Kidney tubule cell (primary cell): ENCODE measurements at regions not wholly inside any gene's neighbourhood (a gene's known extent, or its start where the extent isn't known, plus 50 kb on each side); places are given as distances from the start of the nearest gene placed in this dataset.
A peak's percentile ranks its signal among the peaks of the same experiment; 100 is the strongest.

Experiments used
- DNase-seq: peaks from one replicate; pipeline ENCODE4 v3.0.0-alpha.2; 2018; ENCODE audit warnings: low spot score

DNA sequence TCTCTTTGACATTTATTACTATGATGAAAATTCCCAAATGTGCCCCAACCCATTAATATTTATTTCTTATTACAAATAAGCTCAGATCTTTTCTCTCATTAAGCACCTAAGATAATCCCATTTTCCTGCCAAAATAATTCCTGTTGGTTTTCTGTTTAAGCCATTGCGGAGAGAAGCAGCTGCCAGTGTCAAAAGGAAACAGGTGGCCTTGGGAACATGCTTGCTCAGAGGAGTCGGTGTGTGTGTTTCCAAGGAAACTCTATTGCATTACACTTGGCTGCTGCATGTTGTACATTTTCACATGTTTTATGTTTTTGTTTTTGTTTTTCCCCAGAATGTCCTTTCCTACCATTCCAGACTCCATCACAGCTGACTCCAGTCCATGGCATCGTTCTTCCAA lies 56.4 kb downstream of the CD24 start:
- DNase-seq: no peak

DNA sequence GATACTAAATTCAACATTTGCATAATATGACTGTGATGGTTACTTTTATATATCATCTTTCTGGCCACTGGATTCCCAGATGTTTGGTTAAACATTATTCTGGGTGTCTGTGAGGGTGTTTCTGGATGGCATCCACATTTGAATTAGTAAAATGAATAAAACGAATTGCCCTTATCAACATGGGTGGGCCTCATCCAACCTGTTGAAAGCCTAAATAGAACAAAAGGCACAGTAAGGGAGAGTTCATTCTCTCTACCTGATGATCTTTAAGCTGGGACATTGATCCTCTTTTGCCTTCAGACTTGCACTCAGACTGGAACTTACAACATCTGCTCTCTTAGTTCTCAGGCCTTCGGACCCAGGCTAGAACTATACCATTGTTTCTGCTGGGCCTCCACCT lies 57.6 kb downstream of the CD24 start:
- DNase-seq: no peak

DNA sequence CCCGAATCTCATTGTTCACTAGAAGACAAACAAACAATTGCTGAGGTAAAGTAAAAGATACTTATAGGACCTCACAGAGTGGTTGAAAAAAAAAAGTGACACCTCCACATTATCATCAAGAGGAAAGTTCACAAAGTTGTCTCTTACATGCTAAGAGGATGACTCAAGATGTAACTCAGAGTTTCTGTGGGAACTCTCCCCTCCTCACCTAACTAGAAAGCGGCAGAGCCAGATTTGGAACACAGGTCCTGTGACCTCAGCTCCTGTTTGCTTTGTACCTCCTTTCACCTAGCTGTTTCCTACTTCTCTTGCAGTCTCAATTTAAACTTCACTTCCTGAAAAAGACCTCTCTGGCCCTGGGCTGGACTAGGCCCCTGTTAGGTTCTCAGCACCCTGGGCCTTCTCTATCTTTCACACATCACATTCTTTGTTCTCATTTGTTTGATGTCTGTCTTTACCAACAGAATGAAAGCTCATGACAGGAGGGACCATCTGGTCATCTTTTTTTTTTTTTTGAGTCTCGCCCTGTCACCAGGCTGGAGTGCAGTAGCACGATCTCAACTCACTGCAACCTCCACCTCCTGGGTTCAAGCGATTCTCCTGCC lies 60.8 kb downstream of the CD24 start:
- DNase-seq: peak; percentile 92

DNA sequence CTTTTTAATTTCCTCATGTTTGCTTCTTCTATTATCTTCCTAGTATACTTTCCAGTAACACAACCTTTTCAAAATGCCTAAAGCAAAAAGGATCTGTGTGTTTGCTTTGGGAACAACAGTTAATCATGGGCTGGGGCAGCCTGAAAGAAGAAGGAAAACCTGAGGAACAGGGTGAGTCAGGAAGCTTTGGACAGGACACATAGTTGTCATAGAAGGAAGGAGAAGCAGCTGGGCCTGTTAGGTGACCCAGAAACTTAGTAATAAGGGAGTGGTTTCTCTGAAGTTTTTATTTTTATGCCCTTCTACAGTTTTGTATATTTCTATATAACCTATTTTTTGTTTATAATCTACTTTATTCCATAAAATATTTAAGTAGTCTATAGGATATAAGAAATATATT lies 61.4 kb downstream of the CD24 start:
- peak; percentile 82 for DNase-seq

DNA sequence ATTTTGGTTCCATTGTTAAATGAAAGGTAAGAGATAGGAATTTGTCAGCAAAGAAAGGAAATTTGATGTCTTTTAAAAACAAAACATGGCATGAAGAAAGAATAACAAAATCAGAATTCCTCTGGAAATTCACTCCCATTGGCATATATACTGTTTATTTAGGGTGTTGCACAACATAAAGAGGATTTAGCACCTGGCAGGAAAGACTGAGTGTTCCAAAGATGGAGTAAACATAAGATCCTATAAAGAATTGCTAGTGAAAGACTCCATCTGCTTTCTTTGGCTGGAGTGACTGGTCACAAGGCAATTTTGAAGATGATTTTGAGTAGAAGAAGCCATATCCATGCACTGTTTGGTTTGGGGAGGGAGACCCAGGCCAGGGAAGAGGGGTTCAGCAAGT lies 62.4 kb downstream of the CD24 start:
- no peak for DNase-seq

DNA sequence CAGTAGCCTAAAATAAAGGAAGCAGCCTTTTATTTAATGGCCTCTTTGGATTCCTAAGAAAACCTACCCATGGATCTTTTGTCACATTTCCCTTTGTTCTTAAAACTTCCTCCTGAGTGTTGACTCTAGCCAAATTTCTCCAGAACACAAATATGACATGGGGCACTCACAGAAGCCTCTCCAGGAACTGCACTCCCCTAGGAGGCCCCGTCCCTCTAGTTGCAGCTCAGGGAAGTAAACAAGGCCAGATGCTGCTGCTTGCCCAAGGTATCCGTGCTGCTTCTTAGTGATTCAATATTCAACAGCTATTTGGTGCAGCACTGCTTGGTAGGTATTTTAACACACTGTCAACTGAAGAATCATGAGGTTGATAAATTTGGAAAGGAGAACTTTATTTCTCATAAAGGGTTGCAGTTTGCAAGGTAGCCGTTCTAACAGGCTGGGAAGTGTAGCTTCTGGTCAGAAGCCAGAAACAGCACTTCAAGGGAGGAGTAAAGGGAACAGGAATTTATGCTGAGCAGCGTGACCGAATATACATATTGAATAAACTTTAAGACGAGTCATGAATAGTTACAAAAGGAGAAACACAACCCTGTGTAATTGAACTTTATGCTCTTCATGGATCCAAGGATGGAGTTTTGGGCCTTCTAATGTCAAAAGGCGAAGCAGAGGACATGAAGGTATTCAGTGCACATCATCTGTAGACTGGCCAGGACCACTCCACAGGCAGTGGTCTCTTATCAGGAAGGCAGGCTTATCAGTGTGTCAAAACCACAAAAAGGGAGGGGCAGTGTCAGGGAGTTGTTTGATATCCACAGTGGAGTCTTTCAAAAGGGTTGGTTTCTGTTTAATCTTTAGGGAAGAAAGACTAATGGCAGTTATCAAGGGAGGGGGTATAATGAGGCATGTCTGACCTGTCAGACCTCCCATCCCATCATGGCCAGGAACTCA lies 63.3 kb downstream of the CD24 start:
- DNase-seq: peak; percentile 18

DNA sequence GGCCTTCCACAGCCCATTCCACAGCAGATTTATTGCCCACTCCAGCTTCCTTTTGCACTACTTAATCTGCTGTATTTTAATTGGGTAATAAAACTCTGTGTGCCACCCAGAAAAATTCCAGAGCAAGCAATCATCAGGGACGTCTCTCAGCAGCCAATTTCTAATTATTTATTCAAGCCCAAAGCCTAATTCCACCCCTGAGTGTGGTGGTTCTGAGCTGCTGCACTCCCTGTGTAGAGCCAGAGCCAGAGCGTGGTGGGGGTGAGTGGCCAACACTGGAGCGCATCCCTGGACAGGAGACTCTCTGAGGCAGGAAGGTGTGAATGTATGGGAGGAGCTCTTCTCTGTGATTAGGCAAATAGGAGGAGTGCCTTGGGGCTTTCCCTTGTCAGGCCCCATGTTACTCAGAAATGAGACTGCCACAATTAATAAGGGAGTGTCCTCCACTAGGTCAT lies 66.1 kb downstream of the CD24 start:
- DNase-seq: peak; percentile 93

DNA sequence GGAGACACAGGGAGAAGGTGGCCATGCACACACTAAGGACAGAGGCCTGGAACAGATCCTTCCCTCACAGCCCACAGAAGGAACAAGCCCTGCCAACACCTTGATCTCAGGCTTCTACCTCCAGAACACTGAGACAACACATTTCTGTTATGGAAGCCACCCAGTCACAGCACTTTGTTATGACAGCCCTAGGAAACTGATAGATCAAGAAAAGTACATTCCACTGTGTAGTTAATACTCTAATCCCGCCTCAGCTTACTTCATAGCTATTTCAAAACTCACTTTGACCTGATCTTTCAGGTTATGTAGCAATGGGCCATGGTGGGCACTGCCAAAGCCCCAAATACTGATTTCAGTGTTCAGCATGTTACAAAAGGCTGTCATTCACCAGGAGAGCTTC lies 66.8 kb downstream of the CD24 start:
- no peak for DNase-seq

DNA sequence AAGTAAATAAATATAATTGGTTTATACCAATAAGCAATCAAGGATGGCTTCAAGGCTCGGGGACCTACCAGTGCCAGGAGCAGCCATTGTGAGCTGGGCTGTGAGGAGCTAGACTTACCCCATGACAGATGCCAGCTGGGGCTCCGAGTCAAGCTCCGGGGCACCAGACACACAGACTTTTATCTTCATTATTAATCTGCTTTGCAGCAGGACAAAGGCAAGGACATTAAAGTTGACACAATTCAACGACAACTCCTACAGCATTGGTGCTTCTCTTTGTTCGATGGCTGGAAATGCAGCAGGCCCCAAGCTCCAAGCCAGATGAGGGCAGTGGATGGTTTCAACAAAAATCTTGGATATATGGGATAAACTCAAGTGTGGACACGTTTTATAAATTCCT lies 68.3 kb downstream of the CD24 start:
- no peak for DNase-seq

DNA sequence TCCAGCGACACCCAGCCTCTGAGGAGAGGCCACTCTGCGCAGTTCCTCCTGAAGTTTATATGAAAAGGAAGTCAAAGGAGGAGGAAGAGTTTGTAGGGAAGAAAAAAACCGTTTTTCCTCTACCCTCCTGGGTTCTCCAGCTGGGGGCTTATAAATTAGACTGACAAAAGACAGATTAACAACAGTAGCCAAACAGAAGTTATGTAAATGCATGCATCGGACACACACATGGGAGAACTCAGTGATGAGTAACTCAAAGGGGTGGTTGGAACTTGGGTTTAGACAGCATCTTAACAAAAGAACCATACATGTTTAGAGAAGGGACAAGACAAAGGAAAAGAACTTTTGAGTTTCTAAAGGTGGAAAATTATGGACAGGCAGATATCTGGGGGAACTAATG lies 71.2 kb downstream of the CD24 start:
- no peak for DNase-seq

DNA sequence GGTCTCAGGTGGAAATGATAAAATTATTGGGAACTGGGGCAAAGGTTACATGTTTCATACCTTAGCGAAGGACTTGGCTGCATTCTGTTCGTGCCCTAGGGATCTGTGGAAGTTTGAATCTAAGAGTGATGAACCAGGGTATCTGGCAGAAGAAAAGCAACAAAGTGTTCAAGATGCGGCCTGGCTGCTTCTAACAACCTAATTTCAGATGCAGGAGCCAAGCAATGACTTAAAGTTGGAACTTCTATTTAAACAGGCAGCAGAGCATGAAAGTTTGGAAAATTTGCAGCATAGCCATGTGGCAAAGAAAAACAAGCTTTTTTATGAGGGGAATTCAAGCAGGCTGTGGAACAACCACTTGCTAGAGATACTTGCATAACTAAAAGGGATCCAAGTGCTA lies 73.5 kb downstream of the CD24 start:
- no peak for DNase-seq

DNA sequence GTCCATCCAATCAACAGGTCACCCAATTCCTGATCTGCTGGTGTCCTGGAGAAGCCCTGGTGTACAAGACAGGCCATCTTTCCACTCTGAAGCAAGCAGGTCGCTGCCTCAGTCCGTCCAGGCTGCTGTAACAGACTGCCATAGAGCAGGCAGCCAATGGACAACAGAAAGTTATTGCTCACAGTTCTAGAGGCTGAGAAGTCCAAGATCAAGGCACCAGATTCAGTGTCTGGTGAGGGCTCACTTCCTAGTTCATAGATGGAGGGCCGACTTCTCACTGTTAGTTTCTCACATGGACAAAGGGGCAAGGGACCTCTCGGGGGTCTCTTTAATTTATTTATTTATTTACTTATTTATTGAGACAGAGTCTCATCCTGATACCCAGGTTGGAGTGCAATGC lies 74.8 kb downstream of the CD24 start:
- no peak for DNase-seq

DNA sequence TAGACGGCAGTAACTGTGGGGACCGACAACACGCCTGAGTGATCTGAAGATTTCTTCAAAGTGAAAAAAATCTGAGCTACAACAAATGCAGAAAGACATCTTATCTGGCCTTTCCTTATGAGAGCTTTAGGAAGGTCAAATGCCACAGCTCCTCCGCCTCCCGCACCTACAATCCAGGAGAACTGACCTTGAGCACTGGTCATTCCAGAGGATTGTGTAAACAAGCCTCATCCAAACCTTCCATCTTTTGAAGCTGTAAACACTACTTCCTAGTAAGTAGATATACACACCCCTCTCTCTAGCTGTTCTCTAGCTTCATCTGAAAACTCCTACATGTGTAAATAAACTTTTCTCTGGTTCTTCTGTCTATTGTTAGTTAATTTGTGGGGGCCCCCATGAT lies 76.9 kb downstream of the CD24 start:
- no peak for DNase-seq

DNA sequence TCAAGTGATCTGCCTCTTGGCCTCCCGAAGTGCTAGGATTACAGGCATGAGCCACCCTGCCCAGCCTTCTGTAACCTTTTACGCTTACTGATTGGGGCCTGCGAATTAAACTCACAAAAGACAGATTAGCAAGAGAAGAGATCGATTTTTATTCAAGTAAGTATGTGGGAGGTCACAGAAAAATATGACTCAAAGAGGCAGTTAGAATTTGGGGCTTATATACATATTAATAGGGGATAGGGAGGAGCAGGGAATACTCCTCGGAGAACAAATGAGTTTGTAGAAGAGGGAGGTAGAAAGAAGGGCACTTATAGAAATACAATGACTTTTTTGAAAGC lies 78.9 kb downstream of the CD24 start:
- DNase-seq: no peak

DNA sequence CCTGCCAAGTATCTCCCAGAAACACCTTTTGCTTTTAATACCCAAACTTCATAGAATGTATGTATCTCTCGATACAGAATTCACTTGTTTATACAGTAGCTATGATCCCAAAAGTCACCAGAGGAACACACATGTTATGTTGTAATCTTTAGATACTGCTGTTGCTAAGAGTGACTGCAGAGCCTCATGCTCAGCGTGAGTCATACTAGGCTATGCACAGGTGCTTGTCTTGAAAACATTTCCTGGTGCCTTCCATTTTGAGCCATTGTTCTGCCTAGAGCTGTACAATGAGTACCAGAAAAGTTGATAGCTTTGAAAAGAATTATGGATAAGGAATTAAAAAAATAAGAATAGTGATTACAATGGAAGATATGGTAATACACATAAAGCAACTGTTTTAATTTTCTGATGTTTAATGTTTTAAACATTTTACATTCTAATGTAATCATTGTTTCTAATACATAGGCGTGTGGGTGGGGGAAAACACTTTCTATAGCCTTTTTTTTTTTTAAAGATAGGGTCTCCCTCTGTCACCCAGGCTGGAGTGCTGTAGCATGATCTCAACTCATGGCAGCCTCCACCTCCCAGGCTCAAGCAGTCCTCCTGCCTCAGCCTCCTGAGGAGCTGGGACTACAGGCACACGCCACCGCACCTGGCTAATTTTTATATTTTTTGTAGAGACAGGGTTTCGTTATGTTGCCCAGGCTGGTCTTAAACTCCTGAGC lies 79.4 kb downstream of the CD24 start:
- DNase-seq: peak; percentile 93

DNA sequence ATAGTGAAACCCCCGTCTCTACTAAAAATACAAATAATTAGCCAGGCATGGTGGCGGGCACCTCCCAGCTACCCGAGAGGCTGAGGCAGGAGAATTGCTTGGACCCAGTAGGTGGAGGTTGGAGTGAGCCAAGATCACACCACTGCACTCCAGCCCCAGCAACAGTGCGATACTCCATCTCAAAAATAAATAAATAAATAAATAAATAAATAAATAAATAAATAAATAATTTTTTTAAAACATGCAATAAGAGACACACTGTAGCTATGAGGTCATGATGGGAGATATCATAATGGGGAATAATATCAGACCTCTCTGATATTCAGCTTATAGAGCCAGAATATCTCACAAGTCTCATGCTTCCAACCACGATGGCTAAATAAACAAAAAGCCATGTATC lies 82.3 kb downstream of the CD24 start:
- DNase-seq: no peak

DNA sequence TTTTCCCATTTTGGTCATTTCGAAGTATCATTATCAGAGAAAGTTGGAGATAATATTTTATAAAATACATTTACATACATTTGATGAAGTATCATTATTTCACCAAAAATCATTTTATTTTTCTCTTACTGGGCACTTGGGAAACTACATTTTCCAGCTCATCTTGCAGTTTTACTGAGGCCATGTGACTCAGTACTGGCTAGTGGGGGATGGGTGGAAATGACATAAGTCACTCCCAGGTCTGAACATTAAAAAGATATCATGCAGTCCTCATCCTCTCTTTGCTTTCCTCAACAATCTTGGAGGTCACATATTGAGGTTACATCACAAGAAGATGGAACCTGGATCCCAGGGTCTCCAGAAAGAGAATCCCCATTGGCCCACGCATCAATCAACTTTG lies 84.1 kb downstream of the CD24 start:
- peak; percentile 37 for DNase-seq

DNA sequence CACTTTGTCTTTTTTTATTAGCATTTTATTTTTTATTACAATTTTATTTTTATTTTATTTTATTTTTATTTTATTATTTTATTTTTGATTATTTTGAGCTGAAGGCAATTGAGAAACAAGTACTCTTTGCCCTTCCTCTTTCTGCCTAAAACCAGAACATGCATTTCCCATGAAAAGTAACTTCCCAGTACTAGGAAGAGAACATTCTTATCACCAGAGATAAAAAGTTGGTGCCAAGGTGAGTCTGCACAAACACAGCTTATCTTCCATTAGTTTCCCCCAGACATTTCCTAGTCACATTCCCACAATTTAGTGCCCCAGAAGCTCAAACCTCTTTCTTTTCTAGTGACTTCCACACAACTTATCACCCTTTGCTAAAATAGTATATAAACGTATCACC lies 84.8 kb downstream of the CD24 start:
- DNase-seq: no peak

DNA sequence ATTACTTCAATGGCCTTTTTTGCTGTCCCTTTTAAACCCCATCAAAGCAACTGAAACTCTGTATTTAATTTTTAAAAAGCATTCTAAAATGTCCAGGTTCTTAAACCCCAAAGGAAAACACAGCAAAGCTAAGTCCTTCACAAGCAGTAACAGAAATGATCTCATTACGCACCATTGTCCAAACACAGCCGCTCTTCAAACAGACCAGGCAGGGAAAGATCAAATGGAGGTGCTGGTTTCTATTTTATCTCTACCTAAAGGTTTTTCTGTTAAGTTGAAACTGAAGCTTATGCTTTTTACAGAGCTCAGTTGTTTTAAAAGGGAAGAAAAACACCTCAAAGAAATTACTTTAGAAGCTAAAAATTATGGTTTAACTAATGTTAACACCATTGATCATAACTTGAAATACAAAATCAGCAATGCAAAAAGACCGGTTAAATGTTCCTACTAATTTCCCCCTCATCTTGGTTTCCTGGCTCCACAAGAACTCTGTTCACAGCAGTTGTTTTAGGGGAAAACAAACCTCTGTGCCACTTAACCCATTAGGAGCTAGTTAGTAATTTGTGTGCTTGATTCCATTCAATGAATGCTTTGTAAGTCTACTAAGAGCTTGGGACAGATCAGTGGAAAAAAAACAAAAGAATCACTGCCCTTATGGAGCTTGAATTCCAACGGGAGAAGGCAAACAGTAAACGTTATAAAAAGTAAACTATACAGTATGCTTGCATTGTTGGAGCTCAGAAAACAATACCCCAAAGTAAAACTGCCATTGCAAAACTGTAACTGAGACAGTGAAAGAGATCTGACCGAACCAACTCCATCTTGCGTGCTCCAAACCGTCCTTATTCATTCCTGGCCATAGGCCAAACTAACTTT lies 87.4 kb downstream of the CD24 start:
- DNase-seq: peak; percentile 12

DNA sequence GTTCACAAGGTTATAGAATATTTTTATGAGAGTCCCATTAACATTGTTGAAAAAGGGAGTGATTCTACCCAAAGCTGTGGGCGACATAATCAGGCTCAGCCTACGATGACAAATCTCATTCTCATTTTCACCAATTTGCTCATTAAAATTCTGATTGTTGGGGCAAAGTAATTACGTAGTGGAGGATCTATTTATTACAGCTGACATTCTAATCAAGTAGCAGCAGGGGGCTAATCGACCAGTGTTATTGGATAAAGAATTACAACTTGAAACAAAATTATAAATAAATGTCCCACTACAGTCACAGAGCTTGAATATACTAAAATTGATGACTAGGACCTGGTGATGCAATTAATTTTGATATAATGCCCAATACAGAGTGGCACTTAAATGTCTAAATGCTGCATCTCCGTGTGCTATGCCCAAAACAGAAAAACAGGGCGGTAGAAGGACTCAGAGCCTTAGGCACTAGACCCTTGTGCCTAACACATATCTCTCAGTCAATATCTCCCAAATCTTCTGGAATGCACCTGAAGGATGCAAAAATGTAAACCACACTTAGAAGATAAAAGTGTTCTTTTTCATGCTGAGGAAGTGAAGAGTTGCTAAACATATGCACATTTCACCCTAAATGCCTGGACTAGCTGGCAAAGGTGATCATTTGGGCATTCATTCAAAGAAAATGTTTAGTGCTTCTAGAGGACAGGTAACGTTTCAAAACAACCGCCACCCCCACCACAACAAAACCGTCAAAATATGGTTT lies 88.3 kb downstream of the CD24 start:
- no peak for DNase-seq

DNA sequence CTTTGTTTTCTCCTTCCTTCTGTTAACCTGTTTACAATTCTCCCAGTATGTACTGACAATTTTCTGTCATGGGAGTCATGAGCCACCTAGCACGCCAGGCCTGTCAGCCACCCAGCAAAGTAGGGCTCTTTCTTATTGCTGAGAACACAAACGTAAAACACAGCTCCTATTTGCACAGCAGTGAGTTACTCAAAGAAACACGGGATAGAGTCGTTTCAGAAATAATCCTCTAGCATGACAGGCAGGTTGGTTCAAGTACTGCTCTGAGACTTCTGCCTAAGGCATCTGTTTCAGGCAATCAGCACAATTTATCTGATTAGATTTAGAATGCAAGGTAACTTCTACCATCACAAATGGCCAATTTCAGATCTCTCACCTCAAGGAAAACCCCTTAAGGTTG lies 88.8 kb downstream of the CD24 start:
- DNase-seq: no peak
